Liver (tissue), 3 donors: ENCODE measurements at regions not wholly inside any gene's neighbourhood (a gene's known extent, or its start where the extent isn't known, plus 50 kb on each side); places are given as distances from the start of the nearest gene placed in this dataset.

Experiments
- ATF3 ChIP-seq: IDR thresholded peaks from 2 replicates; pipeline ENCODE4 v1.6.1; 2016; ENCODE audit warnings: antibody characterized with exemption
- CTCF ChIP-seq: fragments of 150-350 bp; IDR thresholded peaks from 2 replicates; pipeline ENCODE4 v1.5.1; 2017; ENCODE audit warnings: improper control_type of control experiment, low read depth, low read length; ENCODE audit not compliant: missing input control
- EGR1 ChIP-seq, 2 donors: IDR thresholded peaks; 2 replicates each; pipeline ENCODE4 v1.6.1; 2016 to 2018; ENCODE audit warnings: antibody characterized with exemption in 2 of 2, low read depth in 2 of 2
- FOXA1 ChIP-seq: IDR thresholded peaks from 2 replicates; pipeline ENCODE4 v1.6.1; 2016; ENCODE audit warnings: antibody characterized with exemption
- GABPA ChIP-seq, 2 donors: IDR thresholded peaks in 1 of 2; conservative IDR thresholded peaks in 1 of 2; 2 replicates each; pipeline ENCODE4 v1.6.1; 2016; ENCODE audit warnings: antibody characterized with exemption in 2 of 2, mild to moderate bottlenecking in 1 of 2, moderate library complexity in 1 of 2
- HNF4A ChIP-seq, 2 donors: conservative IDR thresholded peaks; 2 replicates each; pipeline ENCODE4 v1.6.1; 2016; ENCODE audit warnings: antibody characterized with exemption in 2 of 2, mild to moderate bottlenecking in 2 of 2
- JUND ChIP-seq, 2 donors: IDR thresholded peaks; 2 replicates each; pipeline ENCODE4 v1.6.1; 2016; ENCODE audit warnings: antibody characterized with exemption in 2 of 2
- MAX ChIP-seq: IDR thresholded peaks from 2 replicates; pipeline ENCODE4 v1.6.1; 2016; ENCODE audit warnings: antibody characterized with exemption
- REST ChIP-seq: IDR thresholded peaks from 2 replicates; pipeline ENCODE4 v1.6.1; 2016; ENCODE audit warnings: antibody characterized with exemption, mild to moderate bottlenecking
- RXRA ChIP-seq, 2 donors: IDR thresholded peaks; 2 replicates each; pipeline ENCODE4 v1.6.1; 2017 to 2018; ENCODE audit warnings: antibody characterized with exemption in 2 of 2, mild to moderate bottlenecking in 1 of 2
- TAF1 ChIP-seq: conservative IDR thresholded peaks from 2 replicates; pipeline ENCODE4 v1.6.1; 2016; ENCODE audit warnings: antibody characterized with exemption, mild to moderate bottlenecking
- YY1 ChIP-seq: IDR thresholded peaks from 2 replicates; pipeline ENCODE4 v1.6.1; 2016; ENCODE audit warnings: antibody characterized with exemption, mild to moderate bottlenecking
- ZBTB33 ChIP-seq: IDR thresholded peaks from 2 replicates; pipeline ENCODE4 v1.6.1; 2016; ENCODE audit warnings: antibody characterized with exemption
- donor health status: healthy.
- donor health status: healthy.

GRCh38 chr3:72533591-72534473 lies 314.4 kb downstream of the SHQ1 start:
- TF ChIP-seq GABPA (IDR thresholded peaks at IDR 0.05 in 1 of 2, conservative IDR thresholded peaks at IDR 0.05 in 1 of 2) (no peak), CTCF (no peak), RXRA (IDR thresholded peaks at IDR 0.05) (no peak), ATF3 (no peak), TAF1 (no peak), REST (no peak), YY1 (no peak), MAX (no peak), EGR1 (IDR thresholded peaks at IDR 0.05; ENCODE audit: low read depth in 2 of 2) (no peak), ZBTB33 (no peak), HNF4A (conservative IDR thresholded peaks at IDR 0.05) (no peak), FOXA1 (no peak), JUND (IDR thresholded peaks at IDR 0.05) (no peak)
